Activated CD8-positive, alpha-beta T cell treated with anti-CD3 and anti-CD28 coated beads for 36 hours (primary cell): ENCODE measurements at regions not wholly inside any gene's neighbourhood (a gene's known extent, or its start where the extent isn't known, plus 50 kb on each side); places are given as distances from the start of the nearest gene placed in this dataset.

Experiments
- ATAC-seq: fragments of 200-7000 bp; cut with Tn5 transposase; one replicate; pipeline ENCODE4 v1.10.0; 2021; ENCODE audit warnings: mild to moderate bottlenecking, moderate library complexity
- CTCF ChIA-PET: fragments of 350-600 bp; sonication (Branson Sonifier 250); formaldehyde crosslinking; loops from one replicate; lab custom pipeline; 2021; ENCODE audit warnings: antibody characterized with exemption; lab: Charles Lee
- POLR2A ChIA-PET: fragments of 350-600 bp; sonication (Branson Sonifier 250); formaldehyde crosslinking; loops from one replicate; lab custom pipeline; 2021; ENCODE audit warnings: antibody characterized with exemption; lab: Charles Lee
- DNase-seq: peaks from one replicate; pipeline ENCODE4 v3.0.0-alpha.2; 2020
- H3K27ac Mint-ChIP-seq: one replicate; pipeline ENCODE4 v1.8.0; 2021; ENCODE audit warnings: mild to moderate bottlenecking, mixed read lengths
- H3K27me3 Mint-ChIP-seq: one replicate; pipeline ENCODE4 v1.8.0; 2021; ENCODE audit warnings: mixed read lengths
- H3K36me3 Mint-ChIP-seq: one replicate; pipeline ENCODE4 v1.8.0; 2021; ENCODE audit warnings: low read depth, mixed read lengths
- H3K4me1 Mint-ChIP-seq: one replicate; pipeline ENCODE4 v1.8.0; 2021; ENCODE audit warnings: low read depth, mixed read lengths
- H3K4me3 Mint-ChIP-seq: one replicate; pipeline ENCODE4 v1.8.0; 2021; ENCODE audit warnings: mild to moderate bottlenecking, moderate library complexity, mixed read lengths
- H3K9me3 Mint-ChIP-seq: one replicate; pipeline ENCODE4 v1.8.0; 2021; ENCODE audit warnings: mixed read lengths
- intact Hi-C: fragments of 100-400 bp; cut with micrococcal nuclease; formaldehyde crosslinking; loops from one replicate; pipeline ENCODE4 v1.10.0; 2022
- TF ChIP-seq, protein P1 (sequence below): fragments of 200-600 bp; IDR thresholded peaks from one replicate; pipeline ENCODE4 v1.8.0; 2022; ENCODE audit warnings: antibody characterized with exemption, mild to moderate bottlenecking

DNA sequence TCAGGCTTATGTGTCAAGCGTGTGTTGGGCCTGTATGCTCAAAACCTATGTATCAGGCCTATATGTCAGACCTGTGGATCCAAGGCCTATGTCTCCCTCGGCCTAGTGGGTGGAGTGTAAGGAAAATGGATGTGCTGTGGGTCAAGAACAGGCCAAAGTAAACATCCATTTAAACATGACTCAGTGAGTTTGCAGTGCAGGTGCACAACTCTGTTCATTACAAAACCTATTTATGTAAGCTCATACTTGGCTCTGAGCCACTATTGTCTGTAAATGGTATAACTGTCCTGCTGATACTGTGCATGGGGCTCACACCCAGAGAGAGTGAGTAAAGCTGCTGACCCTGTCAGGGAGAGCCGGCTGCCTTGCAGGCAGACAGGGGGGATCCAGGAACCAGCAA, 249.7 kb upstream of the AVPR1A start:
- DNase-seq (no peak), ATAC-seq (no peak)
- CTCF ChIA-PET = no interaction called here
- H3K36me3 Mint-ChIP-seq = no peaks in the 10 kb centered on the region
- TF ChIP-seq, protein P1, sequence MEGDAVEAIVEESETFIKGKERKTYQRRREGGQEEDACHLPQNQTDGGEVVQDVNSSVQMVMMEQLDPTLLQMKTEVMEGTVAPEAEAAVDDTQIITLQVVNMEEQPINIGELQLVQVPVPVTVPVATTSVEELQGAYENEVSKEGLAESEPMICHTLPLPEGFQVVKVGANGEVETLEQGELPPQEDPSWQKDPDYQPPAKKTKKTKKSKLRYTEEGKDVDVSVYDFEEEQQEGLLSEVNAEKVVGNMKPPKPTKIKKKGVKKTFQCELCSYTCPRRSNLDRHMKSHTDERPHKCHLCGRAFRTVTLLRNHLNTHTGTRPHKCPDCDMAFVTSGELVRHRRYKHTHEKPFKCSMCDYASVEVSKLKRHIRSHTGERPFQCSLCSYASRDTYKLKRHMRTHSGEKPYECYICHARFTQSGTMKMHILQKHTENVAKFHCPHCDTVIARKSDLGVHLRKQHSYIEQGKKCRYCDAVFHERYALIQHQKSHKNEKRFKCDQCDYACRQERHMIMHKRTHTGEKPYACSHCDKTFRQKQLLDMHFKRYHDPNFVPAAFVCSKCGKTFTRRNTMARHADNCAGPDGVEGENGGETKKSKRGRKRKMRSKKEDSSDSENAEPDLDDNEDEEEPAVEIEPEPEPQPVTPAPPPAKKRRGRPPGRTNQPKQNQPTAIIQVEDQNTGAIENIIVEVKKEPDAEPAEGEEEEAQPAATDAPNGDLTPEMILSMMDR = no peak
- no peak overlapping the region for H3K4me3 Mint-ChIP-seq
- intact Hi-C loops = no loop called here
- no peaks in the 10 kb centered on the region for H3K4me1 Mint-ChIP-seq
- no peak overlapping the region for H3K27ac Mint-ChIP-seq
- POLR2A ChIA-PET = no interaction called here
- H3K9me3 Mint-ChIP-seq = peaks cover 5% of the 10 kb centered on the region
- no peaks in the 10 kb centered on the region for H3K27me3 Mint-ChIP-seq

DNA sequence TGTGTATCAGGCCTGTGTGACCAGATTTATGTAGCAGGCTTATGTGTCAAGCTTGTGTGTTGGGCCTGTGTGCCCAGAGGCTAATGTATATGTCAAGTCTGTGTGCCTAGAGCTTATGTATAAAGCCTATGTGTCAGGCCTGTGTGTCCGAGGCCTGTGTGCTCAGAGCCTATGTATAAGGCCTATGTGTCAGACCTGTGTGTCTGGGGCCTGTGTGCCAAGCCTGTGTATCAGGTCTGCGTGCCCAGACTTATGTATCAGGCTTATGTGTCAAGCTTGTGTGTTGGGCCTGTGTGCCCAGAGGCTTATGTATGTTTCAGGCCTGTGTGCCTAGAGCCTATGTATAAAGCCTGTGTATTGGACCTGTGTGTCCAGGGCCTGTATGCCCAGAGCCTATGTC, 249.3 kb upstream of the AVPR1A start:
- ATAC-seq = no peak
- Mint-ChIP-seq H3K9me3 (peaks cover 5% of the 10 kb centered on the region), H3K27me3 (no peaks in the 10 kb centered on the region), H3K4me1 (no peaks in the 10 kb centered on the region), H3K4me3 (no peak overlapping the region), H3K27ac (no peak overlapping the region), H3K36me3 (no peaks in the 10 kb centered on the region)
- intact Hi-C loops = no loop called here
- POLR2A ChIA-PET = no interaction called here
- no peak for DNase-seq
- TF ChIP-seq, protein P1 = no peak
- CTCF ChIA-PET = no interaction called here

DNA sequence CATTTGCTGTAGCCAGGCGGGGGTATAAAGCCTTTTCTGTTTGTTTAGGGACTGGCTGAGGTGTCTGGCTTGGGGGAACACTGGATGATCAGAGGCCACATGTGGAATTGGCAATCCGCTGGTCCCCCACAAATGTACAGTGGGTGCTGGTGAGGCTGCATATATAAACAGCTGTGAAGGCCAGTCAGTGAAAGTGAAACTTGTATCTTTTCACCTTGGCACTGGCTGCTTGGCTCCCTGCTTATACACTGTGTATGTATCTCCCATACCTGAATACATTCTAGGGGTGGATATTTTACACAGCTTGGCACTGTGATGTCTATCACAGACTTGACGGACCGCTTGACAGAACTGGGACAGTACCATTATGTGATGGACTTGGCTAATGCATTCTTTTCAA, 246.8 kb upstream of the AVPR1A start:
- Mint-ChIP-seq H3K27ac (no peak overlapping the region), H3K4me1 (no peaks in the 10 kb centered on the region), H3K36me3 (no peaks in the 10 kb centered on the region), H3K9me3 (peaks cover 5% of the 10 kb centered on the region), H3K27me3 (no peaks in the 10 kb centered on the region), H3K4me3 (no peak overlapping the region)
- intact Hi-C loops = no loop called here
- TF ChIP-seq, protein P1 = no peak
- ATAC-seq (no peak), DNase-seq (no peak)
- ChIA-PET CTCF (no interaction called here), POLR2A (no interaction called here)

DNA sequence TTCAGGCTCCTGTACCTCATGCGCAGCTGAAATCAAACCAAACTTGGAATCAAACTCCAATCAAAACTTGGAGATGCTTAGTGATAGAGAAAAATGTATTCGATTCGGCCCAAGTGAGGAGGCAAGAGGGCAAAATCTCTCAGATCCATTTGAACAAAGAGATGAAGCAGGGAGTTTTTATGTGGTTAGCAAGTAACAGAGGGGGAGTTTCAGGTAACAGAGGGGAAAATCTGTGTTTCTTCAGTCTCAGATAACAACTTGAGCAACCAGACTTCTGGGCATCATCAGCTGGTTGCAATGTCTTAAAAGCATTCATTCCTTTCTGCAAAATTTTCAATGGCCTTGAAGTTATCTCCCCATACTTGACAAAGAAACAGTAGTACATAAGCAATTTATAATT, 245.1 kb upstream of the AVPR1A start:
- no peaks in the 10 kb centered on the region for H3K27me3 Mint-ChIP-seq

DNA sequence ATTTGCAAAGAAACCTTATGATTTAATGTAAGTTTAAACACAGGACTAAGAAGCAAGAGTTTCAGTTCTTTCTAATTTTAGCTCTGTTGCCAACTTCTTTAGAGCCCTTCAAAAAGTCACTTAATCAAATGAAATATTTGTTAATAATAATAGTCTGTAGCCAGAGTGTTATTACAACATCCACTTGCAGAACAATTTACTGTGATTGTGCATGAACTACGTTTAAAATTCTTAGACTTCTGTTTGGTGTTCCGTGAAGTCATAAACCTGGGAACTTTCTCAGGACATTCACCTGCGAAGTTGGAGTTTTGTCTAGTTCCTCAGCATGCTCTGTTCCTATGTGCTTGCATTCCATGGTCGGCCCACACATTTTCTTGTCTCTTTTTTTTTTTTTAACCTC, 244.0 kb upstream of the AVPR1A start:
- intact Hi-C loops = no loop called here
- peaks cover 5% of the 10 kb centered on the region for H3K9me3 Mint-ChIP-seq
- no peak for DNase-seq

More for the DNA sequence above, 245.1 kb upstream of the AVPR1A start:
- TF ChIP-seq, protein P1 = no peak
- no peak overlapping the region for H3K27ac Mint-ChIP-seq
- no peaks in the 10 kb centered on the region for H3K36me3 Mint-ChIP-seq
- ChIA-PET POLR2A (no interaction called here), CTCF (interaction anchor here (0.5 kb wide), 1 partner anchor 120 kb away, joined by 3 read pairs; no protein-coding TSS in a partner anchor)
- DNase-seq (no peak), ATAC-seq (no peak)
- H3K4me3 Mint-ChIP-seq = no peak overlapping the region
- peaks cover 5% of the 10 kb centered on the region for H3K9me3 Mint-ChIP-seq
- no peaks in the 10 kb centered on the region for H3K4me1 Mint-ChIP-seq
- intact Hi-C loops = no loop called here

More for the DNA sequence above, 244.0 kb upstream of the AVPR1A start:
- H3K27ac Mint-ChIP-seq = no peak overlapping the region
- ChIA-PET CTCF (no interaction called here), POLR2A (no interaction called here)
- H3K4me1 Mint-ChIP-seq = no peaks in the 10 kb centered on the region
- H3K36me3 Mint-ChIP-seq = no peaks in the 10 kb centered on the region
- TF ChIP-seq, protein P1 = no peak
- ATAC-seq = no peak
- no peaks in the 10 kb centered on the region for H3K27me3 Mint-ChIP-seq
- no peak overlapping the region for H3K4me3 Mint-ChIP-seq
